ENCODE measurements at regions not wholly inside any gene's neighbourhood (a gene's known extent, or its start where the extent isn't known, plus 50 kb on each side); places are given as distances from the start of the nearest gene placed in this dataset.

GRCh38 chr6:96727144-96727543 lies 110.1 kb downstream of the GPR63 start:
- TF ChIP-seq CTCF (IDR thresholded peaks at IDR 0.05; ENCODE audit: borderline replicate concordance, extremely low read depth, low read length, poor library complexity, severe bottlenecking) (no peak), EZH2 (IDR thresholded peaks at IDR 0.05; ENCODE audit: borderline replicate concordance, low read depth, low read length, severe bottlenecking) (no peak)

Data from DND-41 (cell line).